Neural cell (in vitro differentiated cells): ENCODE measurements at regions not wholly inside any gene's neighbourhood (a gene's known extent, or its start where the extent isn't known, plus 50 kb on each side); places are given as distances from the start of the nearest gene placed in this dataset.

Experiments
- H2AFZ ChIP-seq: fragments of 200-600, 300-800 bp; sonication (generic), shearing (Covaris generic); 2 replicates; pipeline ENCODE4 v1.6.0; 2014; ENCODE audit warnings: low read depth, mild to moderate bottlenecking, antibody characterized with exemption, low read length, moderate library complexity
- H3F3A ChIP-seq: fragments of 200-600 bp; shearing (Covaris generic); 2 replicates; pipeline ENCODE4 v1.6.1; 2016; ENCODE audit warnings: mild to moderate bottlenecking, moderate library complexity, mixed read lengths, antibody characterized with exemption, low read length; ENCODE audit not compliant: insufficient read depth, poor library complexity, severe bottlenecking
- H3K27ac ChIP-seq: fragments of 200-600, 300-800 bp; sonication (generic), shearing (Covaris generic); 2 replicates; pipeline ENCODE4 v1.5.1; 2014; ENCODE audit warnings: mild to moderate bottlenecking, low read length, moderate library complexity
- H3K27me3 ChIP-seq: fragments of 300-800, 200-600 bp; sonication (generic), shearing (Covaris generic); 2 replicates; pipeline ENCODE4 v1.6.0; 2014; ENCODE audit warnings: mild to moderate bottlenecking, low read depth, low read length, moderate library complexity; ENCODE audit not compliant: insufficient read depth
- H3K36me3 ChIP-seq: fragments of 300-800, 200-600 bp; sonication (generic), shearing (Covaris generic); 2 replicates; pipeline ENCODE4 v1.5.1; 2014; ENCODE audit warnings: mild to moderate bottlenecking, antibody characterized with exemption, low read length, moderate library complexity; ENCODE audit not compliant: insufficient read depth
- H3K4me2 ChIP-seq: fragments of 300-800, 200-600 bp; sonication (generic), shearing (Covaris generic); 2 replicates; pipeline ENCODE4 v1.6.0; 2014; ENCODE audit warnings: mild to moderate bottlenecking, low read length
- H3K4me3 ChIP-seq: fragments of 300-800, 200-600 bp; sonication (generic), shearing (Covaris generic); 2 replicates; pipeline ENCODE4 v1.5.1; 2014; ENCODE audit warnings: mild to moderate bottlenecking, low read length, moderate library complexity
- H3K79me2 ChIP-seq: fragments of 200-600 bp; shearing (Covaris generic); replicated peaks from 2 replicates; pipeline ENCODE4 v1.6.0; 2014; ENCODE audit warnings: mild to moderate bottlenecking, low read length, moderate library complexity; ENCODE audit not compliant: insufficient read depth
- H3K9ac ChIP-seq: fragments of 300-800, 200-600 bp; sonication (generic), shearing (Covaris generic); 2 replicates; pipeline ENCODE4 v1.6.1; 2016; ENCODE audit warnings: mild to moderate bottlenecking, low read length, mixed read lengths
- H3K9me2 ChIP-seq: fragments of 200-600 bp; shearing (Covaris generic); 2 replicates; pipeline ENCODE4 v1.6.1; 2016; ENCODE audit warnings: mild to moderate bottlenecking, low read length, mixed read lengths; ENCODE audit not compliant: insufficient read depth
- H3K9me3 ChIP-seq: fragments of 200-600, 300-800 bp; sonication (generic), shearing (Covaris generic); 2 replicates; pipeline ENCODE4 v1.6.1; 2016; ENCODE audit warnings: mild to moderate bottlenecking, mixed run types, low read length, moderate library complexity, mixed read lengths
- H4K20me1 ChIP-seq: fragments of 200-600 bp; shearing (Covaris generic); 2 replicates; pipeline ENCODE4 v1.6.1; 2016; ENCODE audit warnings: mild to moderate bottlenecking, mixed run types; ENCODE audit not compliant: insufficient read depth
- CTCF ChIP-seq: fragments of 450-650 bp; IDR thresholded peaks from 2 replicates; pipeline ENCODE4 v1.5.1; 2014; ENCODE audit warnings: antibody characterized with exemption, mild to moderate bottlenecking, moderate library complexity; ENCODE audit not compliant: poor library complexity, severe bottlenecking
- EP300 ChIP-seq: fragments of 450-650 bp; conservative IDR thresholded peaks from 2 replicates; pipeline ENCODE4 v1.6.1; 2014; ENCODE audit warnings: antibody characterized with exemption, mild to moderate bottlenecking, moderate library complexity; ENCODE audit not compliant: poor library complexity, severe bottlenecking
- EZH2 ChIP-seq: fragments of 200-600, 300-800 bp; shearing (Covaris generic), sonication (generic); IDR thresholded peaks from 2 replicates; pipeline ENCODE4 v1.6.1; 2014; ENCODE audit warnings: antibody characterized with exemption, low read length, borderline replicate concordance, mild to moderate bottlenecking; ENCODE audit not compliant: insufficient read depth, poor library complexity, severe bottlenecking
- MXI1 ChIP-seq: fragments of 450-650 bp; conservative IDR thresholded peaks from 2 replicates; pipeline ENCODE4 v1.6.1; 2014; ENCODE audit warnings: antibody characterized with exemption, mild to moderate bottlenecking; ENCODE audit not compliant: poor library complexity, severe bottlenecking
- POLR2AphosphoS5 ChIP-seq: IDR thresholded peaks from 2 replicates; pipeline ENCODE4 v1.6.1; 2012
- RAD21 ChIP-seq: fragments of 450-650 bp; conservative IDR thresholded peaks from 2 replicates; pipeline ENCODE4 v1.6.1; 2014; ENCODE audit warnings: antibody characterized with exemption, mild to moderate bottlenecking, moderate library complexity
- REST ChIP-seq: IDR thresholded peaks from 2 replicates; pipeline ENCODE4 v1.6.1; 2012; ENCODE audit warnings: borderline replicate concordance
- SMC3 ChIP-seq: fragments of 450-650 bp; conservative IDR thresholded peaks from 2 replicates; pipeline ENCODE4 v1.6.1; 2014; ENCODE audit warnings: antibody characterized with exemption, mild to moderate bottlenecking, moderate library complexity; ENCODE audit not compliant: poor library complexity
- TAF1 ChIP-seq: IDR thresholded peaks from 2 replicates; pipeline ENCODE4 v1.6.1; 2012; ENCODE audit warnings: low read depth

GRCh38 chr6:1144842-1145767 lies 166.8 kb upstream of the FOXQ1 start:
- Histone ChIP-seq H3K9me2 (no peaks in the 10 kb centered on the region), H3K27me3 (no peaks in the 10 kb centered on the region), H3K79me2 (no peaks in the 10 kb centered on the region), H2AFZ (no peak overlapping the region), H3K36me3 (no peaks in the 10 kb centered on the region), H3K4me3 (no peak overlapping the region), H3K4me2 (no peak overlapping the region), H4K20me1 (no peaks in the 10 kb centered on the region), H3K9me3 (no peaks in the 10 kb centered on the region), H3K27ac (no peak overlapping the region), H3F3A (no peaks in the 10 kb centered on the region), H3K9ac (no peak overlapping the region)
- TF ChIP-seq REST: no peak
- no peak for TF ChIP-seq TAF1
- TF ChIP-seq EZH2: no peak
- no peak for TF ChIP-seq CTCF
- TF ChIP-seq EP300: no peak
- no peak for TF ChIP-seq MXI1
- no peak for TF ChIP-seq POLR2AphosphoS5
- TF ChIP-seq SMC3: no peak
- no peak for TF ChIP-seq RAD21

GRCh38 chr6:1143655-1144054 lies 168.2 kb upstream of the FOXQ1 start:
- Histone ChIP-seq H3K4me2 (no peak overlapping the region), H2AFZ (no peak overlapping the region), H3K27ac (no peak overlapping the region), H3K36me3 (no peaks in the 10 kb centered on the region), H3K4me3 (no peak overlapping the region), H3K79me2 (no peaks in the 10 kb centered on the region), H3K27me3 (no peaks in the 10 kb centered on the region), H4K20me1 (no peaks in the 10 kb centered on the region), H3F3A (no peaks in the 10 kb centered on the region), H3K9ac (no peak overlapping the region), H3K9me3 (no peaks in the 10 kb centered on the region), H3K9me2 (no peaks in the 10 kb centered on the region)
- TF ChIP-seq EP300 (no peak), REST (no peak), SMC3 (no peak), EZH2 (no peak)
